ENCODE measurements at regions not wholly inside any gene's neighbourhood (a gene's known extent, or its start where the extent isn't known, plus 50 kb on each side); places are given as distances from the start of the nearest gene placed in this dataset.

- no peak for DNase-seq (ENCODE audit: low spot score)
- TF ChIP-seq CTCF (IDR thresholded peaks at IDR 0.05), result no peak
- Mint-ChIP-seq H3K4me1 (ENCODE audit: low read depth) (no peaks in the 10 kb centered on the region), H3K27ac (ENCODE audit: unreplicated experiment) (no peak overlapping the region), H3K9me3 (ENCODE audit: low read depth) (no peaks in the 10 kb centered on the region), H3K36me3 (ENCODE audit: low read depth) (no peaks in the 10 kb centered on the region), H3K4me3 (ENCODE audit: unreplicated experiment) (no peak overlapping the region), H3K27me3 (ENCODE audit: low read depth) (no peaks in the 10 kb centered on the region)
These were observed 826.0 kb downstream of the RAB28 start for GRCh38 chr4:12658146-12658545.

- H3K36me3 Mint-ChIP-seq (ENCODE audit: low read depth), result no peaks in the 10 kb centered on the region
- H3K9me3 Mint-ChIP-seq (ENCODE audit: low read depth), result no peaks in the 10 kb centered on the region
- no peaks in the 10 kb centered on the region for H3K27me3 Mint-ChIP-seq (ENCODE audit: low read depth)
- no peak for DNase-seq (ENCODE audit: low spot score)
- peaks cover 3% of the 10 kb centered on the region for H3K4me1 Mint-ChIP-seq (ENCODE audit: low read depth)
- no peak overlapping the region for H3K4me3 Mint-ChIP-seq (ENCODE audit: unreplicated experiment)
- H3K27ac Mint-ChIP-seq (ENCODE audit: unreplicated experiment), result no peak overlapping the region
- TF ChIP-seq CTCF (IDR thresholded peaks at IDR 0.05), result no peak
These were observed 832.3 kb downstream of the RAB28 start for GRCh38 chr4:12651876-12652275.

- Mint-ChIP-seq H3K4me3 (ENCODE audit: unreplicated experiment) (no peak overlapping the region), H3K27ac (ENCODE audit: unreplicated experiment) (no peak overlapping the region), H3K36me3 (ENCODE audit: low read depth) (no peaks in the 10 kb centered on the region), H3K4me1 (ENCODE audit: low read depth) (peaks cover 6% of the 10 kb centered on the region), H3K9me3 (ENCODE audit: low read depth) (no peaks in the 10 kb centered on the region), H3K27me3 (ENCODE audit: low read depth) (no peaks in the 10 kb centered on the region)
- no peak for DNase-seq (ENCODE audit: low spot score)
- TF ChIP-seq CTCF (IDR thresholded peaks at IDR 0.05), result no peak
These were observed 838.4 kb downstream of the RAB28 start for GRCh38 chr4:12645732-12646131.

- H3K4me3 Mint-ChIP-seq (ENCODE audit: unreplicated experiment), result no peak overlapping the region
- H3K9me3 Mint-ChIP-seq (ENCODE audit: low read depth), result peaks cover 4% of the 10 kb centered on the region
- no peak overlapping the region for H3K27ac Mint-ChIP-seq (ENCODE audit: unreplicated experiment)
- peaks cover 6% of the 10 kb centered on the region for H3K4me1 Mint-ChIP-seq (ENCODE audit: low read depth)
- no peaks in the 10 kb centered on the region for H3K36me3 Mint-ChIP-seq (ENCODE audit: low read depth)
- no peak for DNase-seq (ENCODE audit: low spot score)
- no peaks in the 10 kb centered on the region for H3K27me3 Mint-ChIP-seq (ENCODE audit: low read depth)
- no peak for TF ChIP-seq CTCF (IDR thresholded peaks at IDR 0.05)
These were observed 839.9 kb downstream of the RAB28 start for GRCh38 chr4:12644261-12644660.

- DNase-seq (ENCODE audit: low spot score), result no peak
- no peaks in the 10 kb centered on the region for H3K4me1 Mint-ChIP-seq (ENCODE audit: low read depth)
- peaks cover 11% of the 10 kb centered on the region for H3K9me3 Mint-ChIP-seq (ENCODE audit: low read depth)
- peaks cover 13% of the 10 kb centered on the region for H3K27me3 Mint-ChIP-seq (ENCODE audit: low read depth)
- H3K36me3 Mint-ChIP-seq (ENCODE audit: low read depth), result no peaks in the 10 kb centered on the region
- TF ChIP-seq CTCF (IDR thresholded peaks at IDR 0.05), result no peak
- H3K27ac Mint-ChIP-seq (ENCODE audit: unreplicated experiment), result no peak overlapping the region
- H3K4me3 Mint-ChIP-seq (ENCODE audit: unreplicated experiment), result no peak overlapping the region
These were observed 847.9 kb downstream of the RAB28 start for GRCh38 chr4:12636191-12636590.

Measured in chondrocyte (in vitro differentiated cells).